Stimulated activated CD4-positive, alpha-beta T cell treated with anti-CD3 and anti-CD28 coated beads, Interleukin-12 subunit alpha, Interleukin-12 subunit beta, amount 100 ng/mL, for 48 hours (primary cell): ENCODE measurements at regions not wholly inside any gene's neighbourhood (a gene's known extent, or its start where the extent isn't known, plus 50 kb on each side); places are given as distances from the start of the nearest gene placed in this dataset.
"Not testable (repeated sequence)": the region's sequence is repeated elsewhere in the genome, so short reads cannot be mapped to it uniquely, and the experiment has no call there.

ENCODE experiments used
- DNase-seq, 3 donors: peaks; one replicate each; pipeline ENCODE4 v3.0.0-alpha.2; 2020; ENCODE audit warnings: low read depth in 2 of 3, low spot score in 1 of 3

GRCh38 chr2:53114991-53115390 is 652.6 kb upstream of the CHAC2 start:
- no peak for DNase-seq

- DNase-seq: no peak
Observed at GRCh38 chr2:53114582-53114981, 653.0 kb upstream of the CHAC2 start.

- not testable (repeated sequence) for DNase-seq
Observed at GRCh38 chr2:53112408-53112807, 655.2 kb upstream of the CHAC2 start.

GRCh38 chr2:53111406-53111805 is 656.2 kb upstream of the CHAC2 start:
- no peak for DNase-seq

GRCh38 chr2:53111004-53111403 is 656.6 kb upstream of the CHAC2 start:
- DNase-seq: no peak

GRCh38 chr2:53108246-53108645 is 659.4 kb upstream of the CHAC2 start:
- DNase-seq: no peak

- no peak for DNase-seq
Observed at GRCh38 chr2:53104263-53104662, 663.3 kb upstream of the CHAC2 start.

- no peak for DNase-seq
Observed at GRCh38 chr2:53103679-53104078, 663.9 kb upstream of the CHAC2 start.

GRCh38 chr2:53098696-53099078 is 668.9 kb upstream of the CHAC2 start:
- DNase-seq: no peak

GRCh38 chr2:53096351-53096750 is 671.3 kb upstream of the CHAC2 start:
- DNase-seq: no peak

- no peak for DNase-seq
Observed at GRCh38 chr2:53095664-53096063, 671.9 kb upstream of the CHAC2 start.

- no peak for DNase-seq
Observed at GRCh38 chr2:53095227-53095626, 672.4 kb upstream of the CHAC2 start.

- DNase-seq: no peak
Observed at GRCh38 chr2:53093355-53093754, 674.2 kb upstream of the CHAC2 start.

GRCh38 chr2:53091183-53091582 is 676.4 kb upstream of the CHAC2 start:
- DNase-seq: no peak

- DNase-seq: no peak
Observed at GRCh38 chr2:53087874-53088461, 679.6 kb upstream of the CHAC2 start.

GRCh38 chr2:53087262-53087873 is 680.2 kb upstream of the CHAC2 start:
- no peak for DNase-seq

GRCh38 chr2:53077413-53077812 is 690.2 kb upstream of the CHAC2 start:
- DNase-seq: no peak

GRCh38 chr2:53075760-53076159 is 691.8 kb upstream of the CHAC2 start:
- no peak for DNase-seq

GRCh38 chr2:53067533-53067932 is 700.1 kb upstream of the CHAC2 start:
- no peak for DNase-seq

GRCh38 chr2:53067056-53067455 is 700.5 kb upstream of the CHAC2 start:
- DNase-seq: no peak

- no peak for DNase-seq
Observed at GRCh38 chr2:53064154-53064553, 703.5 kb upstream of the CHAC2 start.

- no peak for DNase-seq
Observed at GRCh38 chr2:53058526-53058925, 709.1 kb upstream of the CHAC2 start.

- no peak for DNase-seq
Observed at GRCh38 chr2:53053937-53054336, 713.7 kb upstream of the CHAC2 start.
